Astrocyte of the spinal cord (primary cell): ENCODE measurements at regions not wholly inside any gene's neighbourhood (a gene's known extent, or its start where the extent isn't known, plus 50 kb on each side); places are given as distances from the start of the nearest gene placed in this dataset.
A peak's percentile ranks its signal among the peaks of the same experiment; 100 is the strongest.

ENCODE experiments used
- DNase-seq: peaks from one replicate; pipeline ENCODE4 v3.0.0; 2011; ENCODE audit warnings: low read depth, low spot score
- H3K4me3 ChIP-seq: 2 replicates; pipeline ENCODE4 v1.5.1; 2011; ENCODE audit warnings: low read depth, mild to moderate bottlenecking, low read length, moderate library complexity
- in situ Hi-C: cut with HindIII; loops from 2 replicates; pipeline ENCODE4 v1.10.0; 2017; ENCODE audit warnings: low sequenced_read_pairs
- TF ChIP-seq, protein P1 (sequence below): IDR thresholded peaks from 2 replicates; pipeline ENCODE4 v1.5.1; 2012; ENCODE audit warnings: low read depth, mild to moderate bottlenecking, low read length, inconsistent platforms

DNA sequence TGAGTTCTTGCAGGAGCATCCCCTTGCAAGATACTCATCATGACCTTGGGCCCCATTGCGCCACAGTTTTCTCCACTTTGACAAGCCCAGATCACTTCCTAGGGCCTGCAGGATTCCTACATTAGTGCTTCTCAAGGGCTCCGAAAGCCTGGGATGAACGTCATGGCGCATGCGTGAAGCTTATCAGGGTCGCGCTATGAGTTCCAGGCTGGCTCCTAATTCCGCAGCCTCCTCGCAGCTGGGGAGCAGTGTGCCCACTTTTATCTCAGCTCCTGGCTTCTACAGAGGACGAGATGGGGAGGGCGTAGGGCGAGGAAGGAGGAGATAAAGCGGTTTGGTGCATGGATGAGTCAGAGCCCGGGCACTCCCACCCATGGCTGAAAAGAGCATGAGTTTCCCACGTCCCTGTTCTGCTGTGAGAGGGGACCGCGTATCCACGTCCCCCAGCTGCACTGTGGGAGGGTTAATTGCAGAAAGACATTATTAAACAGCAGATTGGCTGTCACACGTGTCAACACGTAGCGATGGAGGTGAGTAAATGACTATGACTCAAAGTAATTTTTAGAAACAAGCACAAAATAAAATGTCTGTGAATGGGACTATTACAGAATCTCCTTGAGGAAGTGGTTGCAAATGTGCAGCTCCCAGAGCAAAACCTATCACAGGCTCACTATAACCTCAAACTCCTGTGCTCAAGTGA is 72.9 kb upstream of the DSP start:
- H3K4me3 ChIP-seq: peak overlapping the region; percentile 24
- DNase-seq: peak; percentile 40
- in situ Hi-C loops: no loop called here

DNA sequence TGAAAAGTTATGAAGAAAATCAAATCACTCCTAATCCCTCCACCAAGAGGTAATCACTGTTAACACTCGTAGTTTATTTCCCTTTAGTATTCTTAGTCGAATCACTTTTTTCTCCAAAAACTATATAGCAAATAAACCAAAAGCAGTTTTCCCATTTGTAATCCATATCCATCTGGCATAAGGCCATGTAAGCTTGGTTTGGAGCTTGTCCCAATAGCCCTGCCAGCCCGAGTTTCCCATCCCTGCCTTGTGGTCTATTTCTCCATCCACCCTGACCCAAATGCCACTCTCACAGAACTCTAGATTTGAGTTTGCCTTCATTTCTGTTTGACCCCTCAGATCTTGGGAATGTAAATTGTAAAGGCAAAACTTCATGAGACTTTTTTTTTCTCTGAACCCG is 71.8 kb upstream of the DSP start:
- DNase-seq: no peak
- in situ Hi-C loops: no loop called here
- H3K4me3 ChIP-seq: no peak overlapping the region
- TF ChIP-seq, protein P1, sequence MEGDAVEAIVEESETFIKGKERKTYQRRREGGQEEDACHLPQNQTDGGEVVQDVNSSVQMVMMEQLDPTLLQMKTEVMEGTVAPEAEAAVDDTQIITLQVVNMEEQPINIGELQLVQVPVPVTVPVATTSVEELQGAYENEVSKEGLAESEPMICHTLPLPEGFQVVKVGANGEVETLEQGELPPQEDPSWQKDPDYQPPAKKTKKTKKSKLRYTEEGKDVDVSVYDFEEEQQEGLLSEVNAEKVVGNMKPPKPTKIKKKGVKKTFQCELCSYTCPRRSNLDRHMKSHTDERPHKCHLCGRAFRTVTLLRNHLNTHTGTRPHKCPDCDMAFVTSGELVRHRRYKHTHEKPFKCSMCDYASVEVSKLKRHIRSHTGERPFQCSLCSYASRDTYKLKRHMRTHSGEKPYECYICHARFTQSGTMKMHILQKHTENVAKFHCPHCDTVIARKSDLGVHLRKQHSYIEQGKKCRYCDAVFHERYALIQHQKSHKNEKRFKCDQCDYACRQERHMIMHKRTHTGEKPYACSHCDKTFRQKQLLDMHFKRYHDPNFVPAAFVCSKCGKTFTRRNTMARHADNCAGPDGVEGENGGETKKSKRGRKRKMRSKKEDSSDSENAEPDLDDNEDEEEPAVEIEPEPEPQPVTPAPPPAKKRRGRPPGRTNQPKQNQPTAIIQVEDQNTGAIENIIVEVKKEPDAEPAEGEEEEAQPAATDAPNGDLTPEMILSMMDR: no peak

More for the DNA sequence above, 72.9 kb upstream of the DSP start:
- TF ChIP-seq, protein P1: no peak

GRCh38 chr6:7471171-7471570 is 70.3 kb upstream of the DSP start:
- in situ Hi-C loops: no loop called here
- DNase-seq: no peak

GRCh38 chr6:7473805-7474719 is 67.4 kb upstream of the DSP start:
- DNase-seq: no peak
- TF ChIP-seq, protein P1: no peak
- H3K4me3 ChIP-seq: no peak overlapping the region
- in situ Hi-C loops: no loop called here

More at GRCh38 chr6:7471171-7471570, 70.3 kb upstream of the DSP start:
- TF ChIP-seq, protein P1: no peak
- H3K4me3 ChIP-seq: no peak overlapping the region

DNA sequence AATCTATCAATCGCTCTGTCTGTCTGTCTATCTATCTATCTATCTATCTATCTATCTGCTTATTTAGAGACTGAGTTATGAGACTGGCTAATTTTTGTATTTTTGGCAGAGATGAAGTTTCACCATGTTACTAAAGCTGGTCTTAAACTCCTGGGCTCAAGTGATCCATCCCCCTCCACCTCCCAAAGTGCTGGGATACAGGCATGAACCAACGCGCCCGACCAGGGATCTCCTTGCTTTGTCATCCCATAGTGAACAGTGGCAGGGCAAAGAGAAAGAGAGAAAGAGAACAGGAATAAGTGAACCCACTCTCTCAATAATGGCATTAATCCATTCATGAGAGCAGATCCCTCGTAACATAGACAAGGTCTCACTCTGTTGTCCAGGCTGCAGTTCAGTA is 66.4 kb upstream of the DSP start:
- in situ Hi-C loops: no loop called here
- TF ChIP-seq, protein P1: no peak
- no peak for DNase-seq

GRCh38 chr6:7479801-7480266 is 61.6 kb upstream of the DSP start:
- TF ChIP-seq, protein P1: no peak
- in situ Hi-C loops: no loop called here
- H3K4me3 ChIP-seq: no peak overlapping the region
- DNase-seq: no peak

More for the DNA sequence above, 66.4 kb upstream of the DSP start:
- no peak overlapping the region for H3K4me3 ChIP-seq
